ENCODE measurements at regions not wholly inside any gene's neighbourhood (a gene's known extent, or its start where the extent isn't known, plus 50 kb on each side); places are given as distances from the start of the nearest gene placed in this dataset.

DNA sequence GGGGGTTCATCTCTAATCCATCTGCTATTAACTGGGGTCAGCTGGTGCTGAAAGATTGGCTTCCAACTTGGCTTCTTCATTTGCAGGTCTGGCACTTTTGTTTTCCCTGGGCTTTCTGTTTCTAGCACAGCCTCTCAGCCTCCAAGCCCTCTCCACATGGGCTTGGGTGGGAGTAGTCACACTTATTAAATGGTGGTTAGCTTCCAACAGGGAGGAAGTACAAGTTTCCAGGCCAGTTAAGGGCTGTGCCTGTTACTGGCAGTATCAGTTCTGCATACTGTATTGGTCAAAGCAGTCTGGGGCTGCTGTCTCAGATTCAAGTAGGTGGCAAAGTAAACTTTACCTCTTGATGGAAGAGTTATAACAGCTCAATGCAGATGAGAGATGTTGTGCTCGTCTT is 627.1 kb upstream of the CCDC54 start:
- H3F3A ChIP-seq (replicated peaks; ENCODE audit: low read depth) = no peaks in the 10 kb centered on the region
- no peaks in the 10 kb centered on the region for H4K20me1 ChIP-seq (replicated peaks; ENCODE audit: insufficient read depth)
- H3K36me3 ChIP-seq (ENCODE audit: insufficient read depth) = no peaks in the 10 kb centered on the region; the same call in 1 of the 2 replicates
- H3K27me3 ChIP-seq (ENCODE audit: insufficient read depth) = no peaks in the 10 kb centered on the region
- no peak overlapping the region for H3K4me3 Mint-ChIP-seq
- no peak for DNase-seq (ENCODE audit: low spot score)
- peaks cover 27% of the 10 kb centered on the region for H3K4me1 ChIP-seq (ENCODE audit: insufficient read depth)
- H3K4me1 Mint-ChIP-seq = peaks cover 20% of the 10 kb centered on the region
- no peaks in the 10 kb centered on the region for H3K79me2 ChIP-seq (replicated peaks; ENCODE audit: insufficient read depth)
- peaks cover 9% of the 10 kb centered on the region for H3K36me3 Mint-ChIP-seq (ENCODE audit: low read depth)
- H3K4me2 ChIP-seq = no peak overlapping the region
- no peak for ATAC-seq
- peaks cover 6% of the 10 kb centered on the region for H3K9me3 Mint-ChIP-seq
- no peaks in the 10 kb centered on the region for H3K9me2 ChIP-seq (ENCODE audit: insufficient read depth)
- H3K4me3 ChIP-seq = no peak overlapping the region
- H3K27me3 Mint-ChIP-seq (ENCODE audit: insufficient read depth, low read depth, poor library complexity) = no peaks in the 10 kb centered on the region
- H3K27ac ChIP-seq (ENCODE audit: low read depth) = no peak overlapping the region
- H2AFZ ChIP-seq = no peak overlapping the region
- TF ChIP-seq POLR2AphosphoS5 (IDR thresholded peaks at IDR 0.05; ENCODE audit: low read depth) = no peak
- no peak for TF ChIP-seq STAT1 (IDR thresholded peaks at IDR 0.05; ENCODE audit: unreplicated experiment)
- TF ChIP-seq, protein P1, sequence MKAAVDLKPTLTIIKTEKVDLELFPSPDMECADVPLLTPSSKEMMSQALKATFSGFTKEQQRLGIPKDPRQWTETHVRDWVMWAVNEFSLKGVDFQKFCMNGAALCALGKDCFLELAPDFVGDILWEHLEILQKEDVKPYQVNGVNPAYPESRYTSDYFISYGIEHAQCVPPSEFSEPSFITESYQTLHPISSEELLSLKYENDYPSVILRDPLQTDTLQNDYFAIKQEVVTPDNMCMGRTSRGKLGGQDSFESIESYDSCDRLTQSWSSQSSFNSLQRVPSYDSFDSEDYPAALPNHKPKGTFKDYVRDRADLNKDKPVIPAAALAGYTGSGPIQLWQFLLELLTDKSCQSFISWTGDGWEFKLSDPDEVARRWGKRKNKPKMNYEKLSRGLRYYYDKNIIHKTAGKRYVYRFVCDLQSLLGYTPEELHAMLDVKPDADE (IDR thresholded peaks at IDR 0.05) = no peak
- no peak for TF ChIP-seq ZNF114 (CRISPR knock-in tag; IDR thresholded peaks at IDR 0.05)
- TF ChIP-seq, protein P2, sequence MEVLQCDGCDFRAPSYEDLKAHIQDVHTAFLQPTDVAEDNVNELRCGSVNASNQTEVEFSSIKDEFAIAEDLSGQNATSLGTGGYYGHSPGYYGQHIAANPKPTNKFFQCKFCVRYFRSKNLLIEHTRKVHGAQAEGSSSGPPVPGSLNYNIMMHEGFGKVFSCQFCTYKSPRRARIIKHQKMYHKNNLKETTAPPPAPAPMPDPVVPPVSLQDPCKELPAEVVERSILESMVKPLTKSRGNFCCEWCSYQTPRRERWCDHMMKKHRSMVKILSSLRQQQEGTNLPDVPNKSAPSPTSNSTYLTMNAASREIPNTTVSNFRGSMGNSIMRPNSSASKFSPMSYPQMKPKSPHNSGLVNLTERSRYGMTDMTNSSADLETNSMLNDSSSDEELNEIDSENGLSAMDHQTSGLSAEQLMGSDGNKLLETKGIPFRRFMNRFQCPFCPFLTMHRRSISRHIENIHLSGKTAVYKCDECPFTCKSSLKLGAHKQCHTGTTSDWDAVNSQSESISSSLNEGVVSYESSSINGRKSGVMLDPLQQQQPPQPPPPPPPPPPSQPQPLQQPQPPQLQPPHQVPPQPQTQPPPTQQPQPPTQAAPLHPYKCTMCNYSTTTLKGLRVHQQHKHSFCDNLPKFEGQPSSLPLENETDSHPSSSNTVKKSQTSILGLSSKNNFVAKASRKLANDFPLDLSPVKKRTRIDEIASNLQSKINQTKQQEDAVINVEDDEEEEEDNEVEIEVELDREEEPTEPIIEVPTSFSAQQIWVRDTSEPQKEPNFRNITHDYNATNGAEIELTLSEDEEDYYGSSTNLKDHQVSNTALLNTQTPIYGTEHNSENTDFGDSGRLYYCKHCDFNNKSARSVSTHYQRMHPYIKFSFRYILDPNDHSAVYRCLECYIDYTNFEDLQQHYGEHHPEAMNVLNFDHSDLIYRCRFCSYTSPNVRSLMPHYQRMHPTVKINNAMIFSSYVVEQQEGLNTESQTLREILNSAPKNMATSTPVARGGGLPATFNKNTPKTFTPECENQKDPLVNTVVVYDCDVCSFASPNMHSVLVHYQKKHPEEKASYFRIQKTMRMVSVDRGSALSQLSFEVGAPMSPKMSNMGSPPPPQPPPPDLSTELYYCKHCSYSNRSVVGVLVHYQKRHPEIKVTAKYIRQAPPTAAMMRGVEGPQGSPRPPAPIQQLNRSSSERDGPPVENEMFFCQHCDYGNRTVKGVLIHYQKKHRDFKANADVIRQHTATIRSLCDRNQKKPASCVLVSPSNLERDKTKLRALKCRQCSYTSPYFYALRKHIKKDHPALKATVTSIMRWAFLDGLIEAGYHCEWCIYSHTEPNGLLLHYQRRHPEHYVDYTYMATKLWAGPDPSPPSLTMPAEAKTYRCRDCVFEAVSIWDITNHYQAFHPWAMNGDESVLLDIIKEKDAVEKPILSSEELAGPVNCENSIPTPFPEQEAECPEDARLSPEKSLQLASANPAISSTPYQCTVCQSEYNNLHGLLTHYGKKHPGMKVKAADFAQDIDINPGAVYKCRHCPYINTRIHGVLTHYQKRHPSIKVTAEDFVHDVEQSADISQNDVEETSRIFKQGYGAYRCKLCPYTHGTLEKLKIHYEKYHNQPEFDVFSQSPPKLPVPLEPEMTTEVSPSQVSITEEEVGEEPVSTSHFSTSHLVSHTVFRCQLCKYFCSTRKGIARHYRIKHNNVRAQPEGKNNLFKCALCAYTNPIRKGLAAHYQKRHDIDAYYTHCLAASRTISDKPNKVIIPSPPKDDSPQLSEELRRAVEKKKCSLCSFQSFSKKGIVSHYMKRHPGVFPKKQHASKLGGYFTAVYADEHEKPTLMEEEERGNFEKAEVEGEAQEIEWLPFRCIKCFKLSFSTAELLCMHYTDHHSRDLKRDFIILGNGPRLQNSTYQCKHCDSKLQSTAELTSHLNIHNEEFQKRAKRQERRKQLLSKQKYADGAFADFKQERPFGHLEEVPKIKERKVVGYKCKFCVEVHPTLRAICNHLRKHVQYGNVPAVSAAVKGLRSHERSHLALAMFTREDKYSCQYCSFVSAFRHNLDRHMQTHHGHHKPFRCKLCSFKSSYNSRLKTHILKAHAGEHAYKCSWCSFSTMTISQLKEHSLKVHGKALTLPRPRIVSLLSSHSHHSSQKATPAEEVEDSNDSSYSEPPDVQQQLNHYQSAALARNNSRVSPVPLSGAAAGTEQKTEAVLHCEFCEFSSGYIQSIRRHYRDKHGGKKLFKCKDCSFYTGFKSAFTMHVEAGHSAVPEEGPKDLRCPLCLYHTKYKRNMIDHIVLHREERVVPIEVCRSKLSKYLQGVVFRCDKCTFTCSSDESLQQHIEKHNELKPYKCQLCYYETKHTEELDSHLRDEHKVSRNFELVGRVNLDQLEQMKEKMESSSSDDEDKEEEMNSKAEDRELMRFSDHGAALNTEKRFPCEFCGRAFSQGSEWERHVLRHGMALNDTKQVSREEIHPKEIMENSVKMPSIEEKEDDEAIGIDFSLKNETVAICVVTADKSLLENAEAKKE (CRISPR knock-in tag; IDR thresholded peaks at IDR 0.05) = no peak
- no peak for TF ChIP-seq CREB1 (CRISPR knock-in tag; IDR thresholded peaks at IDR 0.05; ENCODE audit: low read depth)
- no peak for TF ChIP-seq EZH2 (IDR thresholded peaks at IDR 0.05; ENCODE audit: low read depth, unreplicated experiment)
- no peak for TF ChIP-seq ZNF331 (CRISPR knock-in tag; IDR thresholded peaks at IDR 0.05; ENCODE audit: low read depth)
- no peak for TF ChIP-seq JUNB (IDR thresholded peaks at IDR 0.05; ENCODE audit: unreplicated experiment)
- TF ChIP-seq EZH2phosphoT487 (IDR thresholded peaks at IDR 0.05; ENCODE audit: unreplicated experiment) = no peak
- TF ChIP-seq, protein P3, sequence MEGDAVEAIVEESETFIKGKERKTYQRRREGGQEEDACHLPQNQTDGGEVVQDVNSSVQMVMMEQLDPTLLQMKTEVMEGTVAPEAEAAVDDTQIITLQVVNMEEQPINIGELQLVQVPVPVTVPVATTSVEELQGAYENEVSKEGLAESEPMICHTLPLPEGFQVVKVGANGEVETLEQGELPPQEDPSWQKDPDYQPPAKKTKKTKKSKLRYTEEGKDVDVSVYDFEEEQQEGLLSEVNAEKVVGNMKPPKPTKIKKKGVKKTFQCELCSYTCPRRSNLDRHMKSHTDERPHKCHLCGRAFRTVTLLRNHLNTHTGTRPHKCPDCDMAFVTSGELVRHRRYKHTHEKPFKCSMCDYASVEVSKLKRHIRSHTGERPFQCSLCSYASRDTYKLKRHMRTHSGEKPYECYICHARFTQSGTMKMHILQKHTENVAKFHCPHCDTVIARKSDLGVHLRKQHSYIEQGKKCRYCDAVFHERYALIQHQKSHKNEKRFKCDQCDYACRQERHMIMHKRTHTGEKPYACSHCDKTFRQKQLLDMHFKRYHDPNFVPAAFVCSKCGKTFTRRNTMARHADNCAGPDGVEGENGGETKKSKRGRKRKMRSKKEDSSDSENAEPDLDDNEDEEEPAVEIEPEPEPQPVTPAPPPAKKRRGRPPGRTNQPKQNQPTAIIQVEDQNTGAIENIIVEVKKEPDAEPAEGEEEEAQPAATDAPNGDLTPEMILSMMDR (conservative IDR thresholded peaks at IDR 0.05; ENCODE audit: low read depth in 2 of 2) = no peak
- TF ChIP-seq, protein P4, sequence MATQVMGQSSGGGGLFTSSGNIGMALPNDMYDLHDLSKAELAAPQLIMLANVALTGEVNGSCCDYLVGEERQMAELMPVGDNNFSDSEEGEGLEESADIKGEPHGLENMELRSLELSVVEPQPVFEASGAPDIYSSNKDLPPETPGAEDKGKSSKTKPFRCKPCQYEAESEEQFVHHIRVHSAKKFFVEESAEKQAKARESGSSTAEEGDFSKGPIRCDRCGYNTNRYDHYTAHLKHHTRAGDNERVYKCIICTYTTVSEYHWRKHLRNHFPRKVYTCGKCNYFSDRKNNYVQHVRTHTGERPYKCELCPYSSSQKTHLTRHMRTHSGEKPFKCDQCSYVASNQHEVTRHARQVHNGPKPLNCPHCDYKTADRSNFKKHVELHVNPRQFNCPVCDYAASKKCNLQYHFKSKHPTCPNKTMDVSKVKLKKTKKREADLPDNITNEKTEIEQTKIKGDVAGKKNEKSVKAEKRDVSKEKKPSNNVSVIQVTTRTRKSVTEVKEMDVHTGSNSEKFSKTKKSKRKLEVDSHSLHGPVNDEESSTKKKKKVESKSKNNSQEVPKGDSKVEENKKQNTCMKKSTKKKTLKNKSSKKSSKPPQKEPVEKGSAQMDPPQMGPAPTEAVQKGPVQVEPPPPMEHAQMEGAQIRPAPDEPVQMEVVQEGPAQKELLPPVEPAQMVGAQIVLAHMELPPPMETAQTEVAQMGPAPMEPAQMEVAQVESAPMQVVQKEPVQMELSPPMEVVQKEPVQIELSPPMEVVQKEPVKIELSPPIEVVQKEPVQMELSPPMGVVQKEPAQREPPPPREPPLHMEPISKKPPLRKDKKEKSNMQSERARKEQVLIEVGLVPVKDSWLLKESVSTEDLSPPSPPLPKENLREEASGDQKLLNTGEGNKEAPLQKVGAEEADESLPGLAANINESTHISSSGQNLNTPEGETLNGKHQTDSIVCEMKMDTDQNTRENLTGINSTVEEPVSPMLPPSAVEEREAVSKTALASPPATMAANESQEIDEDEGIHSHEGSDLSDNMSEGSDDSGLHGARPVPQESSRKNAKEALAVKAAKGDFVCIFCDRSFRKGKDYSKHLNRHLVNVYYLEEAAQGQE (IDR thresholded peaks at IDR 0.05; ENCODE audit: unreplicated experiment) = no peak
- no peak for TF ChIP-seq NANOG (IDR thresholded peaks at IDR 0.05; ENCODE audit: borderline replicate concordance)
- H3K27ac Mint-ChIP-seq = no peak overlapping the region

Data from GM23338 (cell line).